SK-N-SH (cell line): ENCODE measurements at regions not wholly inside any gene's neighbourhood (a gene's known extent, or its start where the extent isn't known, plus 50 kb on each side); places are given as distances from the start of the nearest gene placed in this dataset.

Source experiments
- CTCF ChIA-PET: fragments of 300-600, 350-600 bp; formaldehyde crosslinking; extraction: SDS; loops from one replicate; lab custom pipeline; 2021; lab: Yijun Ruan, JAX
- POLR2A ChIA-PET: fragments of 350-600 bp; sonication (Branson Sonifier 250); formaldehyde crosslinking; extraction: SDS; loops from one replicate; lab custom pipeline; 2020; ENCODE audit warnings: antibody characterized with exemption, inconsistent platforms; lab: Yijun Ruan, JAX
- DNase-seq: peaks from one replicate; pipeline ENCODE4 v3.0.0; 2012
- H2AFZ ChIP-seq: fragments of 200-600 bp; sonication (generic); 2 replicates; pipeline ENCODE4 v1.8.1; 2016; ENCODE audit warnings: antibody characterized with exemption, mild to moderate bottlenecking, low read depth
- H3F3A ChIP-seq: fragments of 200-600 bp; sonication (generic); replicated peaks from 2 replicates; pipeline ENCODE3; 2016; ENCODE audit warnings: antibody characterized with exemption, mild to moderate bottlenecking; ENCODE audit not compliant: insufficient read depth
- H3K27ac ChIP-seq, 2 experiments: fragments of 200-500 bp in 1 of 2; fragments of 200-600 bp in 1 of 2; sonication (Bioruptor generic) in 1 of 2; sonication (generic), shearing (Covaris generic) in 1 of 2; 2 replicates each; pipeline versions ENCODE4 v1.5.1 to v1.6.1; 2014 to 2016; ENCODE audit warnings: low read depth in 2 of 2, inconsistent platforms in 1 of 2, low read length in 1 of 2, mild to moderate bottlenecking in 1 of 2, mixed read lengths in 1 of 2
- H3K27me3 ChIP-seq: fragments of 200-600 bp; sonication (generic), shearing (Covaris generic); 2 replicates; pipeline ENCODE4 v1.6.1; 2016; ENCODE audit warnings: mixed run types; ENCODE audit not compliant: insufficient read depth
- H3K36me3 ChIP-seq, 2 experiments: fragments of 200-500 bp in 1 of 2; fragments of 200-600 bp in 1 of 2; sonication (Bioruptor generic) in 1 of 2; sonication (generic) in 1 of 2; replicated peaks in 1 of 2; 2 replicates each; pipeline versions ENCODE3 to v1.5.1; 2014 to 2016; ENCODE audit warnings: low read length in 1 of 2, mild to moderate bottlenecking in 1 of 2; ENCODE audit not compliant: insufficient read depth in 2 of 2, control insufficient read depth in 1 of 2
- H3K4me1 ChIP-seq, 2 experiments: fragments of 200-500 bp in 1 of 2; fragments of 200-600 bp in 1 of 2; sonication (Bioruptor generic) in 1 of 2; sonication (generic), shearing (Covaris generic) in 1 of 2; 2 replicates each; pipeline versions ENCODE4 v1.5.1 to v1.6.1; 2014 to 2016; ENCODE audit warnings: low read depth in 1 of 2, low read length in 1 of 2, mixed run types in 1 of 2; ENCODE audit not compliant: insufficient read depth in 2 of 2, control insufficient read depth in 1 of 2
- H3K4me2 ChIP-seq: fragments of 200-600 bp; sonication (generic), shearing (Covaris generic); 2 replicates; pipeline ENCODE4 v1.6.1; 2017; ENCODE audit warnings: mixed run types
- H3K4me3 ChIP-seq, 2 experiments: fragments of 200-500 bp in 1 of 2; fragments of 200-600 bp in 1 of 2; sonication (Bioruptor generic) in 1 of 2; sonication (generic), shearing (Covaris generic) in 1 of 2; 2 replicates each; pipeline versions ENCODE4 v1.5.1 to v1.8.1; 2014 to 2016; ENCODE audit warnings: low read depth in 2 of 2, inconsistent platforms in 1 of 2, low read length in 1 of 2, mild to moderate bottlenecking in 1 of 2, mixed read lengths in 1 of 2, moderate library complexity in 1 of 2
- H3K79me2 ChIP-seq: fragments of 200-600 bp; sonication (generic); 2 replicates; pipeline ENCODE4 v1.8.1; 2017; ENCODE audit warnings: mild to moderate bottlenecking; ENCODE audit not compliant: insufficient read depth
- H3K9ac ChIP-seq: fragments of 200-600 bp; sonication (generic); 2 replicates; pipeline ENCODE4 v1.6.1; 2017; ENCODE audit warnings: mixed run types
- H3K9me2 ChIP-seq: fragments of 200-600 bp; sonication (generic); 2 replicates; pipeline ENCODE4 v1.6.1; 2017; ENCODE audit warnings: mixed run types
- H3K9me3 ChIP-seq: fragments of 200-600 bp; sonication (generic); 2 replicates; pipeline ENCODE4 v1.6.1; 2017; ENCODE audit warnings: mixed run types, mild to moderate bottlenecking, moderate library complexity
- H4K20me1 ChIP-seq: fragments of 200-600 bp; sonication (generic); 2 replicates; pipeline ENCODE4 v1.6.1; 2017; ENCODE audit warnings: mild to moderate bottlenecking, mixed run types; ENCODE audit not compliant: insufficient read depth
- CTCF ChIP-seq: fragments of 200-600 bp; sonication (generic); IDR thresholded peaks from 2 replicates; pipeline ENCODE4 v1.6.1; 2017; ENCODE audit warnings: antibody characterized with exemption, mild to moderate bottlenecking, moderate library complexity
- EP300 ChIP-seq, 2 experiments: IDR thresholded peaks; 2 replicates each; pipeline versions ENCODE4 v1.4.0 to v1.6.1; 2012; ENCODE audit warnings: borderline replicate concordance in 1 of 2, low read depth in 1 of 2, low read length in 1 of 2
- FOXJ3 ChIP-seq: sonication (generic); formaldehyde crosslinking; IDR thresholded peaks from 2 replicates; pipeline ENCODE4 v1.5.1; 2020; ENCODE audit warnings: mild to moderate bottlenecking, missing genetic modification reagents
- GATA2 ChIP-seq: sonication (generic); formaldehyde crosslinking; IDR thresholded peaks from 2 replicates; pipeline ENCODE4 v1.5.0; 2020; ENCODE audit warnings: mild to moderate bottlenecking, missing genetic modification reagents
- IRF3 ChIP-seq: fragments of 150-350 bp; IDR thresholded peaks from 2 replicates; pipeline ENCODE4 v1.6.1; 2016; ENCODE audit warnings: mild to moderate bottlenecking, low read depth, low read length
- MAX ChIP-seq: IDR thresholded peaks from 2 replicates; pipeline ENCODE4 v1.4.0; 2012; ENCODE audit warnings: low read depth
- MEF2A ChIP-seq: IDR thresholded peaks from 2 replicates; pipeline ENCODE4 v1.4.0; 2012; ENCODE audit warnings: low read depth, borderline replicate concordance
- PBX3 ChIP-seq: IDR thresholded peaks from 2 replicates; pipeline ENCODE4; 2012
- POLR2AphosphoS5 ChIP-seq: IDR thresholded peaks from 2 replicates; pipeline ENCODE4 v1.6.1; 2012; ENCODE audit warnings: low read depth, low read length
- RXRA ChIP-seq: IDR thresholded peaks from 2 replicates; pipeline ENCODE4 v1.4.0; 2012; ENCODE audit warnings: low read depth, mild to moderate bottlenecking, borderline replicate concordance
- TCF12 ChIP-seq: IDR thresholded peaks from 2 replicates; pipeline ENCODE4 v1.4.0; 2012
- TEAD4 ChIP-seq: IDR thresholded peaks from 2 replicates; pipeline ENCODE4 v1.4.0; 2012; ENCODE audit warnings: mild to moderate bottlenecking, borderline replicate concordance; ENCODE audit not compliant: insufficient read depth
- YY1 ChIP-seq: IDR thresholded peaks from 2 replicates; pipeline ENCODE4 v1.4.0; 2012; ENCODE audit warnings: low read depth, mild to moderate bottlenecking
- WGBS: methylation state at CpG from one replicate; pipeline ENCODE4 v1.1.6; 2017; ENCODE audit warnings: low lambda C conversion rate; 5-methylcytosine and 5-hydroxymethylcytosine counted together
- TF ChIP-seq, protein P1 (sequence below): fragments of 150-350 bp; IDR thresholded peaks from 2 replicates; pipeline ENCODE4 v1.6.1; 2017; ENCODE audit warnings: antibody characterized with exemption, low read length, low read depth, borderline replicate concordance

DNA sequence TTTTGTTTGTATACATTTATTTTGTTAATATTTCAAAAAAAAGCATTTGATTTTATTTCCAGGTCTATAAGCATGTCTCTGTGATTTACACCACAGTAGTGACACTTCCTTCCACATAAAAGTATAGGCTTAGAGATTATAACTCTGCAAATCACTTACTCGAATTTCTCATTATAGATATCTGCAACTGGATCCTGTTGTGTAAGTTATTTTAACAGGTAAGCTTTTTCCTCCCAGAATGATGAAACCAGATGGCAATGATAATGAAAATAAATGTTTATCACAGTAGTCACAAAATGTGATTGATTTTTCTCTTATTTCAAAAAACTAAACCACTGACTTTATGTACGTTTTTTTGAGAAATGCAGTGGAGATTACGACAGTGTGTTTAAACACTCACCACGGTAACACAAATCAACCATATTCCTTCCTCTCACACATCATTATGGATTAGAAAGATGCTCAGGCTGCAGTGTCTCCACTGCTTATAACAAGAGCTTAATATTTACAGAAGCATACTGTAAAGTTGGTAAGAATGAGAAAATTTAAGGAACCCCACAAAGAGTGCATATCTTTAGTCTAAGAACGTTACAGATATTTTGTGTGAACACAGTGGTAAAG lies 194.6 kb downstream of the ATXN7L3B start:
- no peaks in the 10 kb centered on the region for H3K9me2 ChIP-seq
- H2AFZ ChIP-seq = no peak overlapping the region
- no peak overlapping the region for H3K4me2 ChIP-seq
- H3K4me1 ChIP-seq = no peaks in the 10 kb centered on the region
- H3K79me2 ChIP-seq = no peaks in the 10 kb centered on the region
- TF ChIP-seq MAX (no peak), EP300 (IDR thresholded peaks at IDR 0.05; ENCODE audit: borderline replicate concordance in 1 of 2, low read depth in 1 of 2, low read length in 1 of 2) (no peak), YY1 (no peak), POLR2AphosphoS5 (no peak), RXRA (no peak), GATA2 (no peak), PBX3 (no peak), CTCF (no peak), TCF12 (no peak), TEAD4 (no peak), FOXJ3 (CRISPR knock-in tag) (no peak), MEF2A (no peak), IRF3 (no peak)
- TF ChIP-seq, protein P1, sequence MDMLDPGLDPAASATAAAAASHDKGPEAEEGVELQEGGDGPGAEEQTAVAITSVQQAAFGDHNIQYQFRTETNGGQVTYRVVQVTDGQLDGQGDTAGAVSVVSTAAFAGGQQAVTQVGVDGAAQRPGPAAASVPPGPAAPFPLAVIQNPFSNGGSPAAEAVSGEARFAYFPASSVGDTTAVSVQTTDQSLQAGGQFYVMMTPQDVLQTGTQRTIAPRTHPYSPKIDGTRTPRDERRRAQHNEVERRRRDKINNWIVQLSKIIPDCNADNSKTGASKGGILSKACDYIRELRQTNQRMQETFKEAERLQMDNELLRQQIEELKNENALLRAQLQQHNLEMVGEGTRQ = no peak
- H3F3A ChIP-seq = no peaks in the 10 kb centered on the region
- no peak for DNase-seq
- 8% methylated on average over 5 of the region's 5 CpGs for WGBS
- H3K27ac ChIP-seq = no peak overlapping the region
- no peak overlapping the region for H3K4me3 ChIP-seq
- ChIA-PET POLR2A (no interaction called here), CTCF (no interaction called here)
- no peaks in the 10 kb centered on the region for H3K27me3 ChIP-seq
- no peak overlapping the region for H3K9ac ChIP-seq
- H4K20me1 ChIP-seq = no peaks in the 10 kb centered on the region
- no peaks in the 10 kb centered on the region for H3K9me3 ChIP-seq
- no peaks in the 10 kb centered on the region for H3K36me3 ChIP-seq
